Activated CD8-positive, alpha-beta T cell treated with anti-CD3 and anti-CD28 coated beads for 36 hours (primary cell): ENCODE measurements at regions not wholly inside any gene's neighbourhood (a gene's known extent, or its start where the extent isn't known, plus 50 kb on each side); places are given as distances from the start of the nearest gene placed in this dataset.

Experiments
- ATAC-seq: fragments of 200-7000 bp; cut with Tn5 transposase; one replicate; pipeline ENCODE4 v1.10.0; 2021; ENCODE audit warnings: mild to moderate bottlenecking, moderate library complexity
- CTCF ChIA-PET: fragments of 350-600 bp; sonication (Branson Sonifier 250); formaldehyde crosslinking; loops from one replicate; lab custom pipeline; 2021; ENCODE audit warnings: antibody characterized with exemption; lab: Charles Lee
- POLR2A ChIA-PET: fragments of 350-600 bp; sonication (Branson Sonifier 250); formaldehyde crosslinking; loops from one replicate; lab custom pipeline; 2021; ENCODE audit warnings: antibody characterized with exemption; lab: Charles Lee
- DNase-seq: peaks from one replicate; pipeline ENCODE4 v3.0.0-alpha.2; 2020
- H3K27ac Mint-ChIP-seq: one replicate; pipeline ENCODE4 v1.8.0; 2021; ENCODE audit warnings: mild to moderate bottlenecking, mixed read lengths
- H3K27me3 Mint-ChIP-seq: one replicate; pipeline ENCODE4 v1.8.0; 2021; ENCODE audit warnings: mixed read lengths
- H3K36me3 Mint-ChIP-seq: one replicate; pipeline ENCODE4 v1.8.0; 2021; ENCODE audit warnings: low read depth, mixed read lengths
- H3K4me1 Mint-ChIP-seq: one replicate; pipeline ENCODE4 v1.8.0; 2021; ENCODE audit warnings: low read depth, mixed read lengths
- H3K4me3 Mint-ChIP-seq: one replicate; pipeline ENCODE4 v1.8.0; 2021; ENCODE audit warnings: mild to moderate bottlenecking, moderate library complexity, mixed read lengths
- H3K9me3 Mint-ChIP-seq: one replicate; pipeline ENCODE4 v1.8.0; 2021; ENCODE audit warnings: mixed read lengths
- CTCF ChIP-seq: fragments of 200-600 bp; IDR thresholded peaks from one replicate; pipeline ENCODE4 v1.8.0; 2022; ENCODE audit warnings: antibody characterized with exemption, mild to moderate bottlenecking
- intact Hi-C: fragments of 100-400 bp; cut with micrococcal nuclease; formaldehyde crosslinking; loops from one replicate; pipeline ENCODE4 v1.10.0; 2022

GRCh38 chr11:116066777-116067176, 562.6 kb upstream of the CADM1 start:
- Mint-ChIP-seq H3K27me3 (peaks cover 10% of the 10 kb centered on the region), H3K4me3 (no peak overlapping the region), H3K9me3 (no peaks in the 10 kb centered on the region), H3K27ac (no peak overlapping the region), H3K4me1 (no peaks in the 10 kb centered on the region), H3K36me3 (no peaks in the 10 kb centered on the region)
- ATAC-seq, result no peak
- CTCF ChIA-PET, result interaction anchor here (1.0 kb wide), 1 partner anchor 9 kb away, joined by 3 read pairs; no protein-coding TSS in a partner anchor
- TF ChIP-seq CTCF, result no peak
- POLR2A ChIA-PET, result no interaction called here
- no peak for DNase-seq
- intact Hi-C loops, result no loop called here

DNA sequence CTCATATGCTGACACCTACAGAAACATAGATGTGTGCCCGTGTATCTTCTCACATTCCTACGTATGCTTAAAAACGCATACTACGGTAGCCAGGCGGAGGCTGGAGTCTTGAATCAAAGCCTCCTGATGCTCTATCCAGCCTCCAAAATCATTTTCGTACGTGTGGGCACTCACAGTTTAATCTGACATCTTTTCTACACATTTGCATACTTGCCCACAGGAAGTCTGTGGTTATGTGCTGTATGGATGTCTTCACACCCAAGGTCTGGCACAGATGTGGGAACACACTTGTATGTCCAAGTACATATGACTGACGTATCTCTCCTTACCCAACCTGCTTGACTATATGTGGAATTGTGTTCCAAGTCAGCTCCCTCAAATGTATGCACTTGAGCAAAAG, 561.8 kb upstream of the CADM1 start:
- H3K9me3 Mint-ChIP-seq, result no peaks in the 10 kb centered on the region
- H3K4me1 Mint-ChIP-seq, result no peaks in the 10 kb centered on the region
- intact Hi-C loops, result no loop called here
- peaks cover 10% of the 10 kb centered on the region for H3K27me3 Mint-ChIP-seq
- no peaks in the 10 kb centered on the region for H3K36me3 Mint-ChIP-seq
- TF ChIP-seq CTCF, result no peak
- no peak for DNase-seq
- CTCF ChIA-PET, result interaction anchor here (1.0 kb wide), 1 partner anchor 10 kb away, joined by 3 read pairs; no protein-coding TSS in a partner anchor
- no peak overlapping the region for H3K4me3 Mint-ChIP-seq
- ATAC-seq, result no peak
- POLR2A ChIA-PET, result no interaction called here
- H3K27ac Mint-ChIP-seq, result no peak overlapping the region

DNA sequence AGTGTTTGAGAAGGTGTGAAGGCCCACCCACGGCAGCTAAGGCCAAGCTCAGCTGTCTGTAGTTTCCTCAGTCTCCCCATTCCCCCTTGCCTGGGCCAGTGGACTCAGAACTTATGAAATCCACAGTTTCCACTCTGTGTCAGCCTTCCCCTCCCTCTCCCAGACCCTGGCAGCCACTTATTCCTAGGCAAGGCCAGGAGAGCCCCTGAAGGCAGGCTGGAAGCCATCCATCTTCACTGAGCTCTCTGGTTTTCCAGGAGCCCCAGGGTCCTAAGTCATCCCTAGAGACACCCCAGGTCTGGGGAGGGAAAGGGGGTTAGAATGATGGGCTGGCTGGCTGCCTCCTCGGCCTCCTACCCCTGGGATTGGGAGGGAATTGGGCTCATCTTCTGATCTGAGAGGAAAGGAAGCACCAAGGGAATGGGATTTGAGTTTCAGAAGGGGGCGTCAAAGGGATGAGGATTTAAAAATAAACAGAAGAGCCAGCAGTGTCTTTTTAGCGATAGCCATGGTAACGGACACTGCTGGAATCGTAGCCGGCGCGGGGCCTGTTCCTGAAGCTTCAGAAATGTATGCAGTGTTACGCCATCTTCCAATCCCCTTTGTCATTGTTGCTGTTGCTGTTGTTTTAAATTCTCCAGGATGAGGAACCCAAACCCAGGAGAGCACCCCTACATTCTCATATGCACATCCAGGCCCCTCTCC, 561.1 kb upstream of the CADM1 start:
- intact Hi-C loops, result no loop called here
- POLR2A ChIA-PET, result no interaction called here
- Mint-ChIP-seq H3K36me3 (no peaks in the 10 kb centered on the region), H3K9me3 (no peaks in the 10 kb centered on the region), H3K27ac (no peak overlapping the region), H3K27me3 (peaks cover 10% of the 10 kb centered on the region), H3K4me3 (no peak overlapping the region), H3K4me1 (no peaks in the 10 kb centered on the region)
- no peak for TF ChIP-seq CTCF
- CTCF ChIA-PET, result no interaction called here
- no peak for ATAC-seq
- no peak for DNase-seq

DNA sequence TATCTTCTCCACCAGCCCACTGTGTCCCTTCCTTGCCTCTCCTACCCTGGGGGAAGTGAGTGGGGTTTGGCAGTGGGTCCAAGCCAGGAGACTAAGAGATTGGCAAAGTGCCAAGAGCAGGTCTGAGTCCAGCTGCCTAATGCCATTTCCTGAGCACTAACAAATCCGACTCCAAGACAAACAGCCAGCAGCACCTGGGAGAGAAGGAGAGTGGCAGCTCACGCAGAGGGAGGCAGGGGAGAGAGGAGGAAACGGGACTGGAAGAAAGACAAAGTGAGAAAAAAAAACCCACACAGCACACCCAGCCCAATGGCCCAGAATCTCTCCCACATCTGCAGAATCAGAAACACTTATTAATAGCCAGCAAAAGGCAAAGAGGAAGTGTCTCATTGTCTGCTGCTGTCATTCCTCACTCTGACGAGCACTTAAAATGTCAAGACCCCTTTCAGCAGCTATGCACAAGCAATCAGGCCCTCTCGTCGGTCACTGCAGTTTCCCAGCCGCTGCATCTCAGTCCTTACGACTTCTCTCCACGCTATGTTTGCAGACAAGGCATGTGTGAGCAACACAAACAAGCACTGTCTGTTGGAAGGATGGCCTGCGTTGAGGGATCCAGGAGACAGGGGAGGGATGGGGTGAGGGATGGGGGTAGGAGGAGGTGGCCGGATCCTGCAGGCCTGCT, 558.4 kb upstream of the CADM1 start:
- ChIA-PET POLR2A (no interaction called here), CTCF (no interaction called here)
- Mint-ChIP-seq H3K36me3 (no peaks in the 10 kb centered on the region), H3K27ac (no peak overlapping the region), H3K27me3 (peaks cover 10% of the 10 kb centered on the region), H3K4me1 (no peaks in the 10 kb centered on the region), H3K4me3 (no peak overlapping the region), H3K9me3 (no peaks in the 10 kb centered on the region)
- intact Hi-C loops, result no loop called here
- TF ChIP-seq CTCF, result no peak
- ATAC-seq, result no peak
- no peak for DNase-seq

DNA sequence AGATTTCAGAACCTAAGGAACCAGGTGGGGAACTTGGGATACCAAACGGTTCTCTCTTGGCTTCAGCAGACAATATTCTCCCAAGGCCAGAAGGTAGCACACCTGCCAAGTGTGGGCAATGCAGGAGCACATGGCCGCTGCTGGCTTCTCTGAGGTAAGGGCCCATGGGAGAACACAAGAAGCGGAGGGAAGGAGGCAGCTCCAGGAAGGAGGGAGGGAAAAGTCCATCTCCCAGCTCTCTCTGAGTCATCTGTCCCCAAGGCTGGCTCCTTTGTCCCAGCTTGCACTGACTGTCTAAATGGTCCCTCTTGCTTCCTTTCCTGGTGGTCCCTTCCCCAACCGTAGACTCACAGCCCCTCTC, 557.9 kb upstream of the CADM1 start:
- Mint-ChIP-seq H3K36me3 (no peaks in the 10 kb centered on the region), H3K9me3 (no peaks in the 10 kb centered on the region), H3K27me3 (peaks cover 10% of the 10 kb centered on the region), H3K4me1 (no peaks in the 10 kb centered on the region), H3K4me3 (no peak overlapping the region), H3K27ac (no peak overlapping the region)
- no peak for ATAC-seq
- no peak for TF ChIP-seq CTCF
- no peak for DNase-seq
- POLR2A ChIA-PET, result no interaction called here
- CTCF ChIA-PET, result no interaction called here
- intact Hi-C loops, result no loop called here
